HL-60 (cell line): ENCODE measurements at regions not wholly inside any gene's neighbourhood (a gene's known extent, or its start where the extent isn't known, plus 50 kb on each side); places are given as distances from the start of the nearest gene placed in this dataset.

Experiments used
- POLR2AphosphoS5 ChIP-seq: IDR thresholded peaks from 2 replicates; pipeline ENCODE4 v1.6.1; 2012; ENCODE audit warnings: low read depth
- SPI1 ChIP-seq: IDR thresholded peaks from 2 replicates; pipeline ENCODE4 v1.6.1; 2012; ENCODE audit warnings: low read depth, mild to moderate bottlenecking, borderline replicate concordance
- TF ChIP-seq, protein P1 (sequence below): IDR thresholded peaks from one replicate; pipeline ENCODE4 v1.5.1; 2011; ENCODE audit warnings: low read length, control low read depth, inconsistent platforms; ENCODE audit not compliant: insufficient read depth
- TF ChIP-seq, protein P2 (sequence below): IDR thresholded peaks from 2 replicates; pipeline ENCODE4 v1.6.1; 2012; ENCODE audit warnings: low read depth; ENCODE audit not compliant: insufficient replicate concordance

DNA sequence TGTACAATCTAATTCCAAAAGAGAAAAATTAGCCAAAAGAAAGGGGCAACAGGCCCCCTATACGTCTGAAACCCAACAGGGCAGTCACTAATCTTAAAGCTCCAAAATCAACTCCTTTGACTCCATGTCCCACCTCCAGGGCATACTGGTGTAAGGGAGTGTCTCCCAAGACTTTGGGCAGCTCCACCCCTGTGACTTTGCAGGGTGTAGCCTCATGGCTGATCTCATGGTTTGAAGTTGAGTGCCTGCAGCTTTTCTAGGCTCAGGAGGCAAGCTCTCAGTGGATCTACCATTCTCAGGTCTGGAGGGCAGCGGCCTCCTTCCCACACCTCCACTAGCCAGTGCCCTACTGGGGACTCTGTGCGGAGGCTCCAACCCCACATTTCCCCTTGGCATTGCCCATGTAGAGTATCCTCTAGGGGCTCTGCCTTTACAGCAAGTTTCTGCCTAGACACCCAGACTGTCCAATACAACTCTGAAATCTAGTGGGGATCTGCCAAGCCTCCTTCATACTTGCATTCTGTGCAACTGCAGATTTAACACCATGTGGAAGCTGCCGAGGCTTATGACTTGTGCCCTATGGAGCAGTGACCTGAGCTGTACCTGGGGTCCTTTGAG lies 94.5 kb downstream of the TRIM29 start:
- TF ChIP-seq, protein P1, sequence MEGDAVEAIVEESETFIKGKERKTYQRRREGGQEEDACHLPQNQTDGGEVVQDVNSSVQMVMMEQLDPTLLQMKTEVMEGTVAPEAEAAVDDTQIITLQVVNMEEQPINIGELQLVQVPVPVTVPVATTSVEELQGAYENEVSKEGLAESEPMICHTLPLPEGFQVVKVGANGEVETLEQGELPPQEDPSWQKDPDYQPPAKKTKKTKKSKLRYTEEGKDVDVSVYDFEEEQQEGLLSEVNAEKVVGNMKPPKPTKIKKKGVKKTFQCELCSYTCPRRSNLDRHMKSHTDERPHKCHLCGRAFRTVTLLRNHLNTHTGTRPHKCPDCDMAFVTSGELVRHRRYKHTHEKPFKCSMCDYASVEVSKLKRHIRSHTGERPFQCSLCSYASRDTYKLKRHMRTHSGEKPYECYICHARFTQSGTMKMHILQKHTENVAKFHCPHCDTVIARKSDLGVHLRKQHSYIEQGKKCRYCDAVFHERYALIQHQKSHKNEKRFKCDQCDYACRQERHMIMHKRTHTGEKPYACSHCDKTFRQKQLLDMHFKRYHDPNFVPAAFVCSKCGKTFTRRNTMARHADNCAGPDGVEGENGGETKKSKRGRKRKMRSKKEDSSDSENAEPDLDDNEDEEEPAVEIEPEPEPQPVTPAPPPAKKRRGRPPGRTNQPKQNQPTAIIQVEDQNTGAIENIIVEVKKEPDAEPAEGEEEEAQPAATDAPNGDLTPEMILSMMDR: no peak
- TF ChIP-seq, protein P2, sequence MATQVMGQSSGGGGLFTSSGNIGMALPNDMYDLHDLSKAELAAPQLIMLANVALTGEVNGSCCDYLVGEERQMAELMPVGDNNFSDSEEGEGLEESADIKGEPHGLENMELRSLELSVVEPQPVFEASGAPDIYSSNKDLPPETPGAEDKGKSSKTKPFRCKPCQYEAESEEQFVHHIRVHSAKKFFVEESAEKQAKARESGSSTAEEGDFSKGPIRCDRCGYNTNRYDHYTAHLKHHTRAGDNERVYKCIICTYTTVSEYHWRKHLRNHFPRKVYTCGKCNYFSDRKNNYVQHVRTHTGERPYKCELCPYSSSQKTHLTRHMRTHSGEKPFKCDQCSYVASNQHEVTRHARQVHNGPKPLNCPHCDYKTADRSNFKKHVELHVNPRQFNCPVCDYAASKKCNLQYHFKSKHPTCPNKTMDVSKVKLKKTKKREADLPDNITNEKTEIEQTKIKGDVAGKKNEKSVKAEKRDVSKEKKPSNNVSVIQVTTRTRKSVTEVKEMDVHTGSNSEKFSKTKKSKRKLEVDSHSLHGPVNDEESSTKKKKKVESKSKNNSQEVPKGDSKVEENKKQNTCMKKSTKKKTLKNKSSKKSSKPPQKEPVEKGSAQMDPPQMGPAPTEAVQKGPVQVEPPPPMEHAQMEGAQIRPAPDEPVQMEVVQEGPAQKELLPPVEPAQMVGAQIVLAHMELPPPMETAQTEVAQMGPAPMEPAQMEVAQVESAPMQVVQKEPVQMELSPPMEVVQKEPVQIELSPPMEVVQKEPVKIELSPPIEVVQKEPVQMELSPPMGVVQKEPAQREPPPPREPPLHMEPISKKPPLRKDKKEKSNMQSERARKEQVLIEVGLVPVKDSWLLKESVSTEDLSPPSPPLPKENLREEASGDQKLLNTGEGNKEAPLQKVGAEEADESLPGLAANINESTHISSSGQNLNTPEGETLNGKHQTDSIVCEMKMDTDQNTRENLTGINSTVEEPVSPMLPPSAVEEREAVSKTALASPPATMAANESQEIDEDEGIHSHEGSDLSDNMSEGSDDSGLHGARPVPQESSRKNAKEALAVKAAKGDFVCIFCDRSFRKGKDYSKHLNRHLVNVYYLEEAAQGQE: no peak
- TF ChIP-seq SPI1 (no peak), POLR2AphosphoS5 (no peak)
